Keratinocyte (primary cell): ENCODE measurements at regions not wholly inside any gene's neighbourhood (a gene's known extent, or its start where the extent isn't known, plus 50 kb on each side); places are given as distances from the start of the nearest gene placed in this dataset.

Experiments used
- DNase-seq: peaks from one replicate; pipeline ENCODE4 v3.0.0-alpha.2; 2011; ENCODE audit warnings: low read depth, missing footprints, low spot score
- FAIRE-seq: peaks from 2 replicates; lab custom pipeline; 2011; peaks lifted over from hg19 to GRCh38; lab: Jason Lieb, UNC
- H2AFZ ChIP-seq: 2 replicates; pipeline ENCODE4 v1.6.0; 2012; ENCODE audit warnings: low read length, control low read depth, inconsistent platforms; ENCODE audit not compliant: control insufficient read depth
- H3K27ac ChIP-seq: 2 replicates; pipeline ENCODE4 v1.5.1; 2011; ENCODE audit warnings: low read length; ENCODE audit not compliant: control insufficient read depth, insufficient read depth
- H3K27me3 ChIP-seq: 3 replicates; pipeline ENCODE4 v1.6.0; 2011; ENCODE audit warnings: low read length; ENCODE audit not compliant: control insufficient read depth, insufficient read depth; ENCODE audit errors: extremely low read depth
- H3K36me3 ChIP-seq, 2 experiments: 2 replicates in 1 of 2; 3 replicates in 1 of 2; pipeline ENCODE4 v1.5.1; 2011; ENCODE audit warnings: low read length in 2 of 2, mild to moderate bottlenecking in 1 of 2; ENCODE audit not compliant: control insufficient read depth in 2 of 2, insufficient read depth in 2 of 2; ENCODE audit errors: extremely low read depth in 1 of 2
- H3K4me1 ChIP-seq: 3 replicates; pipeline ENCODE4 v1.5.1; 2011; ENCODE audit warnings: low read length; ENCODE audit not compliant: control insufficient read depth, insufficient read depth; ENCODE audit errors: extremely low read depth
- H3K4me2 ChIP-seq: 3 replicates; pipeline ENCODE4 v1.6.0; 2011; ENCODE audit warnings: low read depth, low read length; ENCODE audit not compliant: control insufficient read depth, insufficient read depth; ENCODE audit errors: extremely low read depth
- H3K4me3 ChIP-seq, 3 experiments: fragments of 200-600 bp in 1 of 3; sonication (generic) in 1 of 3; 2 replicates in 2 of 3; 3 replicates in 1 of 3; pipeline ENCODE4 v1.5.1; 2011 to 2016; ENCODE audit warnings: low read length in 3 of 3, mild to moderate bottlenecking in 3 of 3, control low read depth in 2 of 3, inconsistent platforms in 1 of 3, low read depth in 1 of 3, mixed read lengths in 1 of 3, mixed run types in 1 of 3, moderate library complexity in 1 of 3; ENCODE audit not compliant: control insufficient read depth in 2 of 3, insufficient read depth in 2 of 3; ENCODE audit errors: extremely low read depth in 1 of 3
- H3K79me2 ChIP-seq: 2 replicates; pipeline ENCODE4 v1.6.0; 2012; ENCODE audit warnings: low read length; ENCODE audit not compliant: control insufficient read depth, insufficient read depth
- H3K9ac ChIP-seq: 3 replicates; pipeline ENCODE4 v1.6.0; 2011; ENCODE audit warnings: low read length; ENCODE audit not compliant: control insufficient read depth, insufficient read depth; ENCODE audit errors: extremely low read depth
- H3K9me1 ChIP-seq: 3 replicates; pipeline ENCODE4 v1.6.0; 2011; ENCODE audit warnings: low read length; ENCODE audit not compliant: control insufficient read depth, insufficient read depth; ENCODE audit errors: extremely low read depth
- H3K9me3 ChIP-seq: 2 replicates; pipeline ENCODE4 v1.5.1; 2012; ENCODE audit warnings: low read depth, low read length; ENCODE audit not compliant: control insufficient read depth
- H4K20me1 ChIP-seq: 3 replicates; pipeline ENCODE4 v1.6.0; 2011; ENCODE audit warnings: low read length; ENCODE audit not compliant: control insufficient read depth, insufficient read depth; ENCODE audit errors: extremely low read depth
- EZH2 ChIP-seq: IDR thresholded peaks from one replicate; pipeline ENCODE4 v1.6.1; 2012; ENCODE audit warnings: inconsistent platforms, mild to moderate bottlenecking, low read length, moderate library complexity
- dilution Hi-C: fragments of 300-500 bp; cut with MboI; formaldehyde crosslinking; loops from one replicate; pipeline ENCODE4 v1.7.0; 2020; ENCODE audit warnings: low sequenced_read_pairs; ENCODE audit not compliant: extremely low pct_ligation_motif_present
- TF ChIP-seq, protein P1 (sequence below), 3 experiments: IDR thresholded peaks in 1 of 3; conservative IDR thresholded peaks in 1 of 3; optimal IDR thresholded peaks in 1 of 3; 2 replicates in 2 of 3; 3 replicates in 1 of 3; pipeline versions ENCODE3 to v1.5.1; 2011; ENCODE audit warnings: low read length in 3 of 3, mild to moderate bottlenecking in 3 of 3, moderate library complexity in 2 of 3, control low read depth in 1 of 3, inconsistent platforms in 1 of 3; ENCODE audit not compliant: insufficient read depth in 2 of 3; ENCODE audit errors: extremely low read depth in 1 of 3

DNA sequence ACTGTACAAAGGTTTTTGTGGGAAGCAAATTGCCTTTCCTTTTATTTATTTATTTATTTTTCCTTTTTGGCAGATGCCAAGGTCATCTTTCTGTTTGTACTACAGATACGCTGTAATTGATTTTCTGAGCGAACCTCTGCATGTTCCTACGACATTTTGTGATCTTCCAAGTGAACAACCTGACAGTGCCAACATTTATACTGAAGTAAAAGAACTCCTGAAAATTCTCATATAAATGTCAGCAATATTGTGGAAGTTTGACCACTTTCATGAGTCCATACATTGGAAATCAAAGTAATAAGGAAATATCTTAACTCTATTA is 86.8 kb upstream of the EEPD1 start:
- TF ChIP-seq, protein P1, sequence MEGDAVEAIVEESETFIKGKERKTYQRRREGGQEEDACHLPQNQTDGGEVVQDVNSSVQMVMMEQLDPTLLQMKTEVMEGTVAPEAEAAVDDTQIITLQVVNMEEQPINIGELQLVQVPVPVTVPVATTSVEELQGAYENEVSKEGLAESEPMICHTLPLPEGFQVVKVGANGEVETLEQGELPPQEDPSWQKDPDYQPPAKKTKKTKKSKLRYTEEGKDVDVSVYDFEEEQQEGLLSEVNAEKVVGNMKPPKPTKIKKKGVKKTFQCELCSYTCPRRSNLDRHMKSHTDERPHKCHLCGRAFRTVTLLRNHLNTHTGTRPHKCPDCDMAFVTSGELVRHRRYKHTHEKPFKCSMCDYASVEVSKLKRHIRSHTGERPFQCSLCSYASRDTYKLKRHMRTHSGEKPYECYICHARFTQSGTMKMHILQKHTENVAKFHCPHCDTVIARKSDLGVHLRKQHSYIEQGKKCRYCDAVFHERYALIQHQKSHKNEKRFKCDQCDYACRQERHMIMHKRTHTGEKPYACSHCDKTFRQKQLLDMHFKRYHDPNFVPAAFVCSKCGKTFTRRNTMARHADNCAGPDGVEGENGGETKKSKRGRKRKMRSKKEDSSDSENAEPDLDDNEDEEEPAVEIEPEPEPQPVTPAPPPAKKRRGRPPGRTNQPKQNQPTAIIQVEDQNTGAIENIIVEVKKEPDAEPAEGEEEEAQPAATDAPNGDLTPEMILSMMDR (optimal IDR thresholded peaks at IDR 0.05 in 1 of 3, IDR thresholded peaks at IDR 0.05 in 1 of 3, conservative IDR thresholded peaks at IDR 0.05 in 1 of 3; ENCODE audit: extremely low read depth in 1 of 3, insufficient read depth in 2 of 3, low read length in 3 of 3) = no peak
- TF ChIP-seq EZH2 = no peak
- dilution Hi-C loops = no loop called here
- no peak for FAIRE-seq

DNA sequence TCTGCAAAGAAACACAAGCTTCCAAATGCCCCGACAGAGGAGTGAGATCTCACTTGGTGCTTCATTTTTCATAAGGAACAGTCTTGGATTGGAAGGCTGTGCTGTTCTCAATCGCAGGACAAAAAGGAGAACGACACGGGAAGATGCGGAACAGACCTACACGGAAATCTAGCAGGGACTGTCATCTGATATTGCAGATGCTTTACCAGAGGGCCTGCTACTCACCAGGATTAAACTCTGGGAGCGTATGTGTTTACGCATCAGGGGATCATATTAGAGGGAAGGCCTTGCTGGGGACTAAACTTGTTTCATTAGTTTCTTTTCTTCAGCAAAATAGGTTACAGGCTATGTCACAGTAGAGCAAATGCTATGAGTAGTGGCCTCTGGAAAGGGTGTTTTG is 82.8 kb upstream of the EEPD1 start:
- dilution Hi-C loops = no loop called here
- TF ChIP-seq, protein P1 (optimal IDR thresholded peaks at IDR 0.05 in 1 of 3, IDR thresholded peaks at IDR 0.05 in 1 of 3, conservative IDR thresholded peaks at IDR 0.05 in 1 of 3; ENCODE audit: extremely low read depth in 1 of 3, insufficient read depth in 2 of 3, low read length in 3 of 3) = no peak
- TF ChIP-seq EZH2 = no peak
- Histone ChIP-seq H3K27ac (no peak overlapping the region), H3K4me3 (no peak overlapping the region), H3K79me2 (no peaks in the 10 kb centered on the region), H3K9me1 (no peaks in the 10 kb centered on the region), H3K4me1 (no peaks in the 10 kb centered on the region), H3K36me3 (no peaks in the 10 kb centered on the region), H4K20me1 (no peaks in the 10 kb centered on the region), H3K4me2 (no peak overlapping the region), H3K9ac (no peak overlapping the region), H2AFZ (no peak overlapping the region), H3K9me3 (no peaks in the 10 kb centered on the region), H3K27me3 (peaks cover 4% of the 10 kb centered on the region)
- no peak for FAIRE-seq
- no peak for DNase-seq

More for the DNA sequence above, 86.8 kb upstream of the EEPD1 start:
- no peaks in the 10 kb centered on the region for H3K4me1 ChIP-seq
- H4K20me1 ChIP-seq = no peaks in the 10 kb centered on the region
- no peak for DNase-seq
- H2AFZ ChIP-seq = no peak overlapping the region
- H3K4me2 ChIP-seq = no peak overlapping the region
- H3K9ac ChIP-seq = no peak overlapping the region
- no peak overlapping the region for H3K27ac ChIP-seq
- H3K27me3 ChIP-seq = peaks cover 4% of the 10 kb centered on the region
- H3K9me1 ChIP-seq = no peaks in the 10 kb centered on the region
- no peaks in the 10 kb centered on the region for H3K79me2 ChIP-seq
- H3K36me3 ChIP-seq = no peaks in the 10 kb centered on the region
- no peak overlapping the region for H3K4me3 ChIP-seq
- H3K9me3 ChIP-seq = no peaks in the 10 kb centered on the region
